BJ (cell line): ENCODE measurements at regions not wholly inside any gene's neighbourhood (a gene's known extent, or its start where the extent isn't known, plus 50 kb on each side); places are given as distances from the start of the nearest gene placed in this dataset.

Source experiments
- CTCF ChIA-PET: fragments of 350-600 bp; formaldehyde crosslinking; extraction: SDS; loops from one replicate; lab custom pipeline; 2021; ENCODE audit warnings: antibody characterized with exemption, inconsistent platforms; lab: Yijun Ruan, JAX
- POLR2A ChIA-PET: fragments of 300-600 bp; sonication (Branson Sonifier 250); formaldehyde crosslinking; extraction: SDS; loops from one replicate; lab custom pipeline; 2021; ENCODE audit warnings: antibody characterized with exemption; lab: Charles Lee
- DNase-seq: peaks from one replicate; pipeline ENCODE4 v3.0.0-alpha.2; 2011; ENCODE audit warnings: low read depth
- H3K27me3 ChIP-seq: 2 replicates; pipeline ENCODE4 v1.6.0; 2011; ENCODE audit warnings: low read length; ENCODE audit not compliant: control insufficient read depth, insufficient read depth
- H3K36me3 ChIP-seq: 2 replicates; pipeline ENCODE4 v1.5.1; 2011; ENCODE audit warnings: low read length; ENCODE audit not compliant: control insufficient read depth, insufficient read depth
- H3K4me3 ChIP-seq: 2 replicates; pipeline ENCODE4 v1.5.1; 2011; ENCODE audit warnings: low read depth, mild to moderate bottlenecking, control low read depth, low read length
- CTCF ChIP-seq: IDR thresholded peaks from 2 replicates; pipeline ENCODE4 v1.5.1; 2011; ENCODE audit warnings: low read depth, mild to moderate bottlenecking, control low read depth, inconsistent platforms, low read length, moderate library complexity; ENCODE audit not compliant: insufficient read depth

- POLR2A ChIA-PET = no interaction called here
- Histone ChIP-seq H3K36me3 (no peaks in the 10 kb centered on the region), H3K27me3 (no peaks in the 10 kb centered on the region), H3K4me3 (no peak overlapping the region)
- CTCF ChIA-PET = no interaction called here
- no peak for TF ChIP-seq CTCF
- DNase-seq = no peak
These were observed 135.7 kb upstream of the SEL1L start for GRCh38 chr14:81669308-81669707.

DNA sequence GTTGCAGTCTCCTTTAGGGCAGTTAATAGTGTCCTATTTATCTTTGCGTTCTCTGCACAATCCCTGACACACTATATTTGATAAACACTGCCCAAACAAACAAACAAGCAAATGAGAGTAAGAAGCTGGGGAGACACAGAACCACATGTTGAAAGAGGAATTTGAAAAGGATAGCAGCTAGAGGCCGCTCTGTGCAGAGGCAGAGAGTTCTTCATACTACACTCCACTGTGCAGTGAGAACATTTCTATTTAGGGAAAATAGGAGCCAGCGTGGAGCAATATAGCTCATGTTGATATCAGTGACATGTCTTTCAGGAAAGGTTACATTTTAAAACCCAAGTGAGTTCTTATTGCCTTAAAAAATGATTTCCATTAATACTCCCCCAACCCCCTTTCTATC, 140.3 kb upstream of the SEL1L start:
- H3K36me3 ChIP-seq = no peaks in the 10 kb centered on the region
- no peak overlapping the region for H3K4me3 ChIP-seq
- DNase-seq = no peak
- POLR2A ChIA-PET = no interaction called here
- CTCF ChIA-PET = no interaction called here
- no peak for TF ChIP-seq CTCF
- no peaks in the 10 kb centered on the region for H3K27me3 ChIP-seq

DNA sequence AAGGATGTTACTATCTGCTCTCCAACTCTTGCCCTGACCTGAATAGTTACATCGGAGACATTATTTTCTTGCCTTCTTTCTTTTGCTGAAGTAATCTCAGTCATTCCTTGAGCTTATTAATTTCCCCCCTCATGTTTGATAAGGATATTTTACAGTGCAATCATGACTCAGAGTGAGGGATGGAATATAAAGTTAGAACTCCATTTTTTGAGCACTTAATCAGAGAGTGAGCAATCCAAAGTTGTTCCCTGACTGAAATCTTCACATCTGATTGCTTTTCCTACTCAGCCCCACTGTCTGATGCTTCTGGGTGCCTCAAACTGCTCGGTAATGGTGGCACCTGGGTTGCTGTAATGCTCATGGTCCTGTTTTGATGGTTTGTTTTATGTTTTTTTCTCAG, 142.7 kb upstream of the SEL1L start:
- H3K4me3 ChIP-seq = no peak overlapping the region
- ChIA-PET CTCF (no interaction called here), POLR2A (no interaction called here)
- H3K36me3 ChIP-seq = no peaks in the 10 kb centered on the region
- TF ChIP-seq CTCF = no peak
- no peaks in the 10 kb centered on the region for H3K27me3 ChIP-seq
- no peak for DNase-seq

DNA sequence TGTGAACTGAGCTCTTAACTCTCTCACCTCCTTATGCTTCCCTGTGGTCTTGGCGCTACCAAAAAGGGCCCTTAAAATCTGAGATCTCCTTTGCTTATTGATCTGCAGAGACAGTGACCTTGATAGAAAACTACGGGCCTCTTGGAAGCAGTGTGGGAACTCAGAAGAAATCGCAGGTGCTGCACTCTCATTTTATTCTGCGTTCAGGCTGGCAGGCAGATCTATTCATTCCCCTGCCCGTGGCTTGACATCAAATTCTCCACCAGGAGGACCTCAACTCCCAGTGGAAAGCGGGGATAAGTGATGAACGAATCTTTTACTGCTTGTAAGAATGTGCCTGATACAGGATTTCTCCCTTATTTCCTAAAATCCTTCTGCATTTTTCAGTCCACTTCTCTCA, 143.2 kb upstream of the SEL1L start:
- H3K36me3 ChIP-seq = no peaks in the 10 kb centered on the region
- ChIA-PET POLR2A (no interaction called here), CTCF (no interaction called here)
- DNase-seq = no peak
- no peaks in the 10 kb centered on the region for H3K27me3 ChIP-seq
- no peak for TF ChIP-seq CTCF
- H3K4me3 ChIP-seq = no peak overlapping the region

DNA sequence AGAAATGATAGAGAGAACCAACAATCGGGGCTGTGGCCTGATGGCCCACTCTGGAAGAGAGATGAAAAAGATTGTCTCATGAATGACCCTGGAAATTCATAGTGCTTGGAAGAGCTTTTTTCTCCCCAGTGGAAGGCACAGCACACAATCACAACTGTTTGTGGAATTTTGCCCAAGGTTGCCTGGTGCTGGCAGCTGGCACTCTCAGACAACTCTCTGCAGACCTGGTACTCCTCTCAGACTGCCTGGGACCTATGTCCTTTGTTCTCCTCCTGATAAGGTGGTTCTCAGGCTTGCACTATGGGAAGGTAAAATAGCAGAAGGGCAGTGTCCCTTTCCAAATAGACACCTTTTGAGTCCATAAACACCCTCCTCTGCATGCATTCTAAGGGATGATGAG, 144.1 kb upstream of the SEL1L start:
- no peak for TF ChIP-seq CTCF
- CTCF ChIA-PET = no interaction called here
- H3K36me3 ChIP-seq = no peaks in the 10 kb centered on the region
- POLR2A ChIA-PET = no interaction called here
- DNase-seq = no peak
- H3K27me3 ChIP-seq = no peaks in the 10 kb centered on the region
- no peak overlapping the region for H3K4me3 ChIP-seq
